HFF-Myc (cell line): ENCODE measurements at regions not wholly inside any gene's neighbourhood (a gene's known extent, or its start where the extent isn't known, plus 50 kb on each side); places are given as distances from the start of the nearest gene placed in this dataset.
"Not testable (repeated sequence)": the region's sequence is repeated elsewhere in the genome, so short reads cannot be mapped to it uniquely, and the experiment has no call there.

Experiments
- DNase-seq: peaks from one replicate; pipeline ENCODE4 v3.0.0-alpha.2; 2011; ENCODE audit warnings: low read depth; ENCODE audit errors: extremely low read depth
- H3K4me3 ChIP-seq: replicated peaks from 2 replicates; pipeline ENCODE4 v1.5.1; 2011; ENCODE audit warnings: low read depth, mild to moderate bottlenecking, control low read depth, low read length
- CTCF ChIP-seq: IDR thresholded peaks from 2 replicates; pipeline ENCODE4 v1.5.1; 2012; ENCODE audit warnings: mild to moderate bottlenecking, low read depth, low read length, control low read depth; ENCODE audit errors: missing control alignments

DNA sequence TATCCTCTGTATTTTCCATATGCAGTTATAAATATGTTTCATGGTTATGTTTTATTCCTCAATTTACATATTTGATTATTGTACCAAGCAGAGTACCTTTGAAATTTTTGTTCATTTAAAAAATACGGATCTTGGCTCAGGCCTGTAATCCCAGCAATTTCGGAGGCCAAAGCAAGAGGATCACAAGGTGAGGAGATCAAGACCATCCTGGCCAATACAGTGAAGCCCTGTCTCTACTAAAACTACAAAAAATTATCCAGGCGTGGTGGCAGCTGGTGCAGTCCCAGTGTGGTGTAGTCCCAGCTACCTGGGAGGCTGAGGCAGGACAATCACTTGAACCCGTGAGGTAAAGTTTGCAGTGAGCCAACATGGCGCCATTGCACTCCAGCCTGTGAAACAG lies 251.2 kb upstream of the TPTE start:
- not testable (repeated sequence) for H3K4me3 ChIP-seq, DNase-seq

DNA sequence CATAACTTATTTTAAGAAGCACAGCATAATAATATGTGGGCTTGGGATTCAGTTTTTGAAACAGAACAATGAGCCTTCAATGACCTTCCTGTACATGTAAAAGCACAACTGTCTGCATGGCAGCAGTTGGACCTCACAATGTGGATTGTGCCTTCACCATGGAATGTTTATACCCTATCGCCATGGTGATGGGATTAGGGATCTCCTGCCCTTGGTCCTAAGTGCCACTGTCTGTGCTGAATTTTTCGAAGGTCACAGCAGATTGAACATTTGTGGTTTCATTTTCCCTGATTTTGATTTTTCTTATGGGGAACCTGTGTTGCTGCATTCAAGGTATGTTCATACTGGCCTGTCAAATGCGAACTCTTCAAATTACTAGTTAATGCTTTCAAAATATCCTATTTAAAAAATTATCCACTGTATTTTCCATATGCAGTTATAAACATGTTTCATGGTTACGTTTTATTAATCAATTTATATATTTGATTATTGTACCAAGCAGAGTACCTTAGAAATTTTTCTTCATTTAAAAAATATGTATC lies 249.6 kb upstream of the TPTE start:
- not testable (repeated sequence) for H3K4me3 ChIP-seq, DNase-seq

DNA sequence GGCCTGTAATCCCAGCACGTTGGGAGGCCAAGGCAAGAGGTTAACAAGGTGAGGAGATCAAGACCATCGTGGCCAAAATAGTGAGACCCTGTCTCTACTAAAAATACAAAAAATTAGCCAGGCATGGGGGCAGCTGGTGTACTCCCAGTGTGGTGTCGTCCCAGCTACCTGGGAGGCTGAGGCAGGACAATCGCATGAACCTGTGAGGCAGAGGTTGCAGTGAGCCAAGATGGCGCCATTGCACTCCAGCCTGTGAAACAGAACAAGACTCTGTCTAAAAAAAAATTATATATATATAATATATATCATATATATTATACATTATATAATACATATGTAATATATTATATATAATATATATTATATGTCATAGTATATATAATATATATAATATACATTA lies 249.2 kb upstream of the TPTE start:
- no peak for TF ChIP-seq CTCF
- H3K4me3 ChIP-seq, result no peak overlapping the region
- DNase-seq, result peak; percentile 6

GRCh38 chr21:10273196-10273595 lies 248.2 kb upstream of the TPTE start:
- no peak overlapping the region for H3K4me3 ChIP-seq
- no peak for TF ChIP-seq CTCF

GRCh38 chr21:10273794-10274338 lies 247.5 kb upstream of the TPTE start:
- DNase-seq, H3K4me3 ChIP-seq: not testable (repeated sequence)

More at GRCh38 chr21:10273196-10273595, 248.2 kb upstream of the TPTE start:
- DNase-seq, result no peak
